ENCODE measurements at regions not wholly inside any gene's neighbourhood (a gene's known extent, or its start where the extent isn't known, plus 50 kb on each side); places are given as distances from the start of the nearest gene placed in this dataset.

- no peak for TF ChIP-seq CTCF (conservative IDR thresholded peaks at IDR 0.05; ENCODE audit: low read length)
- TF ChIP-seq EZH2phosphoT487 (IDR thresholded peaks at IDR 0.05; ENCODE audit: borderline replicate concordance, low read depth, low read length), result no peak
Measured at GRCh38 chr1:234871039-234871709, 257.5 kb downstream of the TOMM20 start.

Data from OCI-LY7 (cell line).